Transverse colon (tissue), 4 donors: ENCODE measurements at regions not wholly inside any gene's neighbourhood (a gene's known extent, or its start where the extent isn't known, plus 50 kb on each side); places are given as distances from the start of the nearest gene placed in this dataset.

Experiments used
- DNase-seq: peaks from one replicate; pipeline ENCODE4 v3.0.0-alpha.2; 2019
- H3K27ac ChIP-seq, 4 donors: fragments of 200-600 bp; sonication (generic); 2 replicates each; pipeline ENCODE4 v1.5.1; 2016 to 2018; ENCODE audit warnings: inconsistent platforms in 4 of 4
- H3K27me3 ChIP-seq: fragments of 200-600 bp; sonication (generic); 2 replicates; pipeline ENCODE4 v1.5.1; 2017; ENCODE audit warnings: inconsistent platforms
- H3K36me3 ChIP-seq, 4 donors: fragments of 200-600 bp; sonication (generic); 2 replicates each; pipeline ENCODE4 v1.5.1; 2017 to 2019; ENCODE audit warnings: inconsistent platforms in 4 of 4
- H3K4me1 ChIP-seq, 4 donors: fragments of 200-600 bp; sonication (generic); 2 replicates each; pipeline ENCODE4 v1.5.1; 2017 to 2020; ENCODE audit warnings: inconsistent platforms in 4 of 4
- H3K4me3 ChIP-seq, 4 donors: fragments of 200-600 bp; sonication (generic); 1 replicate in 1 of 4; 2 replicates in 3 of 4; pipeline versions ENCODE4 v1.5.1 to v1.6.1; 2017 to 2019; ENCODE audit warnings: inconsistent platforms in 4 of 4
- H3K9me3 ChIP-seq, 2 donors: fragments of 200-600 bp; sonication (generic); 2 replicates each; pipeline ENCODE4 v1.5.1; 2017 to 2019; ENCODE audit warnings: inconsistent platforms in 2 of 2
- CTCF ChIP-seq, 5 experiments: fragments of 200-600 bp in 3 of 5; fragments of 450-650 bp in 2 of 5; sonication (generic) in 3 of 5; IDR thresholded peaks; 1 replicate in 2 of 5; 2 replicates in 3 of 5; pipeline ENCODE4 v1.5.1; 2016 to 2017; ENCODE audit warnings: antibody characterized with exemption in 5 of 5, inconsistent platforms in 3 of 5, mild to moderate bottlenecking in 2 of 5, moderate library complexity in 1 of 5
- EP300 ChIP-seq: sonication (generic); formaldehyde crosslinking; IDR thresholded peaks from one replicate; pipeline ENCODE4 v1.6.1; 2017; ENCODE audit warnings: antibody characterized with exemption, low read depth
- POLR2A ChIP-seq: fragments of 450-650 bp; IDR thresholded peaks from one replicate; pipeline ENCODE4 v1.6.1; 2016; ENCODE audit warnings: antibody characterized with exemption, mild to moderate bottlenecking, moderate library complexity
- POLR2AphosphoS5 ChIP-seq, 3 donors: sonication (generic); formaldehyde crosslinking; IDR thresholded peaks; one replicate each; pipeline ENCODE4 v1.6.1; 2016; ENCODE audit warnings: antibody characterized with exemption in 3 of 3
- WGBS, 2 donors: methylation state at CpG; one replicate each; pipeline ENCODE4 v1.1.5; 2018; ENCODE audit warnings: low coverage in 1 of 2; 5-methylcytosine and 5-hydroxymethylcytosine counted together
- in situ Hi-C, 4 donors: fragments of 200-750 bp; cut with MboI; loops; one replicate each; pipeline versions ENCODE4 v1.15.0 to v1.15.1; 2017; ENCODE audit warnings: low sequenced_read_pairs in 3 of 4, low pct_ligation_motif_present in 1 of 4, low pct_unique_long_range_greater_than_20kb in 1 of 4
- intact Hi-C: fragments of 100-400 bp; cut with DNase I; formaldehyde crosslinking; loops from one replicate; pipeline ENCODE4 v1.15.1; 2023; ENCODE audit warnings: low total_unique reads

- no peak overlapping the region for H3K27ac ChIP-seq
- 67% methylated on average over 1 of the region's 1 CpG; no CpG with 5 or more reads in 1 of the 2 donors for WGBS, 2 donors
These were observed 123.2 kb upstream of the SLC7A14 start for GRCh38 chr3:170709046-170709445.

GRCh38 chr3:170707899-170708298, 122.0 kb upstream of the SLC7A14 start:
- DNase-seq: no peak
- in situ Hi-C loops (no loop called here), intact Hi-C loops (no loop called here)
- no peak for TF ChIP-seq POLR2AphosphoS5 (IDR thresholded peaks at IDR 0.05)
- TF ChIP-seq CTCF (IDR thresholded peaks at IDR 0.05): no peak
- no peak for TF ChIP-seq POLR2A
- no peak for TF ChIP-seq EP300
- H3K4me1 ChIP-seq: no peaks in the 10 kb centered on the region
- H3K4me3 ChIP-seq: no peak overlapping the region
- H3K27ac ChIP-seq: no peak overlapping the region
- H3K9me3 ChIP-seq: peaks cover 5 to 13% of the 10 kb centered on the region in 2 donors
- peaks cover 2% of the 10 kb centered on the region for H3K27me3 ChIP-seq
- H3K36me3 ChIP-seq: no peaks in the 10 kb centered on the region
- WGBS, 2 donors: 78 to 92% methylated on average over 2 of the region's 2 CpGs

More at GRCh38 chr3:170709046-170709445, 123.2 kb upstream of the SLC7A14 start:
- in situ Hi-C loops: no loop called here
- Histone ChIP-seq H3K36me3 (no peaks in the 10 kb centered on the region), H3K27me3 (peaks cover 8% of the 10 kb centered on the region), H3K4me1 (no peaks in the 10 kb centered on the region), H3K4me3 (no peak overlapping the region), H3K9me3 (peaks cover 5 to 13% of the 10 kb centered on the region in 2 donors)
- no peak for DNase-seq
- TF ChIP-seq POLR2AphosphoS5 (IDR thresholded peaks at IDR 0.05) (no peak), EP300 (no peak)
- intact Hi-C loops: no loop called here

GRCh38 chr3:170705131-170705530, 119.3 kb upstream of the SLC7A14 start:
- in situ Hi-C loops: no loop called here
- no peak for DNase-seq
- peaks cover 5 to 11% of the 10 kb centered on the region in 2 donors for H3K9me3 ChIP-seq

GRCh38 chr3:170703121-170703588, 117.3 kb upstream of the SLC7A14 start:
- in situ Hi-C loops (no loop called here), intact Hi-C loops (no loop called here)
- WGBS, 2 donors: 90% methylated on average over 1 of the region's 1 CpG; no CpG with 5 or more reads in 1 of the 2 donors
- Histone ChIP-seq H3K9me3 (no peaks in the 10 kb centered on the region), H3K27me3 (no peaks in the 10 kb centered on the region), H3K36me3 (no peaks in the 10 kb centered on the region), H3K27ac (no peak overlapping the region), H3K4me1 (no peaks in the 10 kb centered on the region), H3K4me3 (no peak overlapping the region)
- no peak for DNase-seq
- TF ChIP-seq EP300 (no peak), CTCF (IDR thresholded peaks at IDR 0.05) (no peak), POLR2AphosphoS5 (IDR thresholded peaks at IDR 0.05) (no peak), POLR2A (no peak)

More at GRCh38 chr3:170705131-170705530, 119.3 kb upstream of the SLC7A14 start:
- Histone ChIP-seq H3K4me1 (no peaks in the 10 kb centered on the region), H3K4me3 (no peak overlapping the region), H3K27ac (no peak overlapping the region), H3K27me3 (no peaks in the 10 kb centered on the region), H3K36me3 (no peaks in the 10 kb centered on the region)
- TF ChIP-seq POLR2A (no peak), EP300 (no peak), POLR2AphosphoS5 (IDR thresholded peaks at IDR 0.05) (no peak), CTCF (IDR thresholded peaks at IDR 0.05) (no peak)
- intact Hi-C loops: no loop called here
- 65 to 68% methylated on average over 5 of the region's 5 CpGs for WGBS, 2 donors
